Raji (cell line): ENCODE measurements at regions not wholly inside any gene's neighbourhood (a gene's known extent, or its start where the extent isn't known, plus 50 kb on each side); places are given as distances from the start of the nearest gene placed in this dataset.

Experiments used
- POLR2A ChIP-seq: IDR thresholded peaks from 2 replicates; pipeline ENCODE4 v1.6.1; 2011; ENCODE audit warnings: low read depth, low read length, control low read depth; ENCODE audit not compliant: insufficient read depth

- no peak for TF ChIP-seq POLR2A
Observed at GRCh38 chr10:78177491-78178185, 144.0 kb downstream of the RPS24 start.

DNA sequence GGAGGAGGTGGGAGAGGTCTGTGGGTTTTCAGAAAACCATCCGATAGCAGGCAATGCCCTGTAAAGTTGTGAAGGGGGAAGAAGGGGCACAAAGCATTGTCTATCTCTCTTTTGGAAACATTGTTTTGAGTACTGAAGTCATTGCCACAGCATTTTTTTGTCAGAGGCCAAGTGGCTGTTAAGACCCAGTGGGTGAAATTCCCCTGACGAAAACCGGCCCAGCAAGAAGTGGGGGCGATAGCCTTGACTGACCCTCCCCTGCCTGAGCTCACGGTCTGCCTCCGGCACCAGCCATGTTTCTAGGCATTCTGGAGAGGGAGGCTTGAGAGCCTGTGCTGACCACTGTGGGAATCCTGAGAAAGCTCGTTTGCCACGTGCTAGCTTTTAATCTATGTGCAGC lies 144.7 kb downstream of the RPS24 start:
- no peak for TF ChIP-seq POLR2A

- TF ChIP-seq POLR2A = no peak
Observed at GRCh38 chr10:78178940-78179339, 145.3 kb downstream of the RPS24 start.

DNA sequence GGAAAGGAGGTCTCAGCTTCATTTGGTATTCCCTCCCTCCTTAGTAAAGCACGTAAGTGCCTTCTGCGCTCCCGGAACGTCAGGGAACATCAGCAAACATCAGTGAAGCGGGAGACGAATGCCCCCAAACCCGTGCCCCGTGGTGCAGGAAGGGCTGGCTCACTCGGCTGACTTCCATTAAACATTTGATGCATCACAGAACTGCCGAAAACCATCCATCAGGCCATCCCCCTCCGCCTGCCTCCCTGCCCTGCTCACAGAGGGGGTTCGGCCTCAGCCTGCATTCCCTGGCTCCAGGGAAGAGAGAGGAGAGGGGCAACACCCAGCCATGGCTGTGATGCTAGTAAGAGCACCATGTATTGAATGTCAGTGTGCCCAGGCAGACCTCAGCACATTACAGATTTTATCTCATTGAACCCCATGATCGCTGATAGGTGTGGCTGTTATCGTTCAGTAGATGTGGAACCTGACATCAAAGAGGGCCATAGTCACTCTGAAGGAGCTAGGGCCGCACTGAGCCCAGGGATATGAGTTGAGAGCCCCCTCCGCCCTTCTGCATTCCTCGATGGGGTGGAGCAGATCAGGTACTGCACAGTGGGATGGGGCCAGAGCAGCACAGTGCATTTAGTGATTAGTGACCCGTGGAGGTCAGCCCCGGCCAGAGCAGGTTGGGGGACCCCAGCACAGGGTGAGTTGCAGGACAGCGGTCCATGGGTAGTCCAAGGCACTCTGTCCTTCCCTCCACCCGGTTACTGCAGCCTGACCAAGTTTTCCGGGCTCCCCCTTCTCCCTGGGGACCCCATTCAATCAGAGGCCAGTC lies 146.4 kb downstream of the RPS24 start:
- TF ChIP-seq POLR2A = no peak

- no peak for TF ChIP-seq POLR2A
Observed at GRCh38 chr10:78181381-78182055, 147.9 kb downstream of the RPS24 start.

DNA sequence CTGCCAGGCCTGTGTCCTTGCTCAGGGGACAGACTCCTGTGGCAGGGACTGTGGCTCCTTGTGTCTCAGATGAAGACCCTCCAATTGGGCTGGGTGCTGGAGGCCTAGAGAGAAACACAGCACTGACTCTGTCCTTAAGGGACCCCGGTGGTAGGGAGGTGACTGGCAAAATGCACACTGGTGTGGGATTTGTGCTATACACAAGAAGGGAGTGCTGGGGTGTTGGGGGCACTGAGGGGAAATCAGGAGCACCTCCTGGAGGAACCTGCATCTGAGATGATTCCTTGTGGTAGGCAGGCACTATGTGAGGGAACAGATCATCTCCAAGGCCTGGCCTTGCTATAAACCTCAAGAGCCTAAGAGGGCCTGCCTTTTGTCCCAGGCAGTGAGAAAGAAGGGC lies 149.2 kb downstream of the RPS24 start:
- TF ChIP-seq POLR2A = no peak

DNA sequence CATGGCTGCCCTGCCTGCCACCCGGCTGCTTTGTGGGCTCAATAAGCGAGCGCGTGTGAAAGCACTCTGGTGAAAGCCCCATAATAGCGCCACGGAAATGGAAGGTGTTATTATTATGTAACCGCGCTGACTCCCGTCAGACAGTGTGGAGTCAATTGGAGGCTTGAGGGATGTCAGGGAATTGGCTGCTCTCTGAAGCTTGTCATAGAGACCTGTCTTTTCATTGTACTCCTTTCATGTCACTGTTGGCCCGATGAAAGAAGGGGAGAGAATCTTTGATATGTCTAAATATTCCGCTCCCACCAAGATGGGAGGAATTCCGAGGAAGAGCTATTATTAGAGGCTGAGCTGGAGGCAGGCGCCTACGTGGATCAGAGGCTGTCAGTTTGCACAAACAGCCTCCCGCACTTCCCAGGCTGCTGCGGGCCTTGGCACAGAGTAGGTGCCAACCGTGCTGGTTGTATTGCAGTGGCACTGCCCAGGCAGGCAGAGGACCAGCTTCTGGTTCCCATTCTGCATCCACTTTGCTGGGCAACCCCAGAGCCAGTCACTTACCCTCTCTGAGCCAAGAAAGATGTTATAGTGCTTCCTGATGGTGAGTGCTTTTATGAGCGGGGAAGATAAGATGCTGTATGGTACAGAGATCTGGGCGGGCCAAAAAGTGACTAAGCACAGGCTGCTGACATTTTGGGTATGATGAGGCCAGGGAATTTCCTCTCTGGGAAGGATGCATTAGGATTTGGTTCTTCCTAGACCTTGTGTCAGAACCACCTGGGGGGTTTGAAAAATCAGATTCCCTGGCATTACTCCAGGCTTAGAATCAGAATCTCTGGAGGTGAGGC lies 151.4 kb downstream of the RPS24 start:
- TF ChIP-seq POLR2A = no peak

DNA sequence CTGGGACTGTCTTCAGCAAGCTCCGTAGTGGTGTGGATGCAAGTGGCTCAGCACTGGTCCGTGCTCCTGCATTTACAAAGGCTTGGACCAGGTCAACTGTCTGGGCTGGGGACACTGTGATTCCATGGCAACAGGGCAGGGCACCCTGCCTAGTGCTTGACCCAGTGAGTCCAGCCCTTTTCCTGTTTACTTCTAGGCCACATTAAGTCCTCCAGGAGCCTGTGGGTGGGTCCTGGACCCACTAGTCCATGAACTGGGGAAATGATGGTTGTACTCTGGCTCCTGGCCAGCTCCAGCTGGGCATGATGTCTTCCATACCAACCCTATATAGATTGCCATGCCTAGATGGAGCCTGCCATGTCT lies 152.0 kb downstream of the RPS24 start:
- no peak for TF ChIP-seq POLR2A

DNA sequence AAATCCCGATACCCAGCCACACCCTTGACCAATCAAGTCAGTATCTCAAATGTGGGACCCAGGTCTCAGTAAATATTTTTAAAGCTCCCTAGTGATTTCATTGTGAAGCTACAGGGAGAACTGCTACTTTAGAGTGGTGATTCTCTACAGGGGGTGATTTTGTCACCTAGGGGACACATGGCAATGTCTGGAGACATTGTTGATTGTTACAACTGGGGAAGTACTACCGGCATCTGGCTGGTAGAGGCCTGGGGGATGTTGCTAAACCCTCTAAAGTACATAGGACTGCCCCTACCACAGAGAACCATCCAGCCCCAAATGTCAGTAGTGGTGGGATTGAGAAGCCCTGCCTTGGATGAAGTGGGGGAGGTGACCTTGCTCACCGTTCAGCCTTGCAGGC lies 152.9 kb downstream of the RPS24 start:
- TF ChIP-seq POLR2A = no peak

GRCh38 chr10:78187371-78187770 lies 153.7 kb downstream of the RPS24 start:
- no peak for TF ChIP-seq POLR2A

- TF ChIP-seq POLR2A = no peak
Observed at GRCh38 chr10:78188446-78188845, 154.8 kb downstream of the RPS24 start.

- TF ChIP-seq POLR2A = no peak
Observed at GRCh38 chr10:78190051-78190825, 156.6 kb downstream of the RPS24 start.

DNA sequence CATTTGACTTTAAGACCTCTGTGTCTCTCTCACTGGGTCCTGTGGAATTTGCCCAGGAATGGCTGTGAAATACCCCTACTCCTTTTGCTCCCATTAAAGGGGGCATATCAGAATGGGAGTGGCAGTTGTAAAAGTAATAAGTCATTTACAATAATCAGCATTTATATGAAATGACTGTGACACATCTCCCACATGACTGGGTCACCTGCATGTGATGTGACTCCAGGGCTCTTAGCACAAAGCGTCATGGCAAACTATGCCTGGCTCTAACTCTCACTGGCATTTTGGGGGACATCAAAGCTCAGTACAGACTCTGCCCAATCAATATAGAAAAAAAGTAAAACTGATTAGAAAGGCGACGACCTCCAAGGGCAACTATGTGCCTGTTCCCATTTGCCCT lies 157.6 kb downstream of the RPS24 start:
- TF ChIP-seq POLR2A = no peak

DNA sequence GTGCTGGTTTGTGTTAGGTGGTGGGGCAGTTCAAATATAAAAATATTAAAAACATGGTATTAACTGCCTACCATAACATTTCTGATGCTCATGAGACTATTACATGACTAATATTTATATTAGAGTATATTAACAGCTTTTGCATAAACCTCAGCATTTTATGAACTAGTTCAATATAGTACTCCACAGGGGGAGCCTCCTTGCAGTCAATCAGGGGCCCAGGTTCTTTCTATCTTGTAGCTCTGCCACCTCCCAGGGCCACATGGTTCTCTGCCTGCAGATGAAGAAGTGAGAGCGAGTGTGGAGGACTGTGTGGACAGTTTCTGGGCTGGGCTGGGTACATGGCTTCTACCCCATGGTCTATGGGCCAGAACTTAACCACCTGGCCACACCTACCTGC lies 159.5 kb downstream of the RPS24 start:
- TF ChIP-seq POLR2A = no peak
